ENCODE measurements at regions not wholly inside any gene's neighbourhood (a gene's known extent, or its start where the extent isn't known, plus 50 kb on each side); places are given as distances from the start of the nearest gene placed in this dataset.

GRCh38 chr2:13197248-13197647, 480.5 kb downstream of the TRIB2 start:
- TF ChIP-seq ELF4 (IDR thresholded peaks at IDR 0.05) = no peak
- TF ChIP-seq L3MBTL2 (conservative IDR thresholded peaks at IDR 0.05) = no peak
- no peak for TF ChIP-seq CTBP1 (IDR thresholded peaks at IDR 0.05; ENCODE audit: borderline replicate concordance)
- no peak for TF ChIP-seq ARNT (IDR thresholded peaks at IDR 0.05)
- no peak for TF ChIP-seq NFRKB (IDR thresholded peaks at IDR 0.05)
- TF ChIP-seq SP1 (IDR thresholded peaks at IDR 0.05) = no peak
- TF ChIP-seq PKNOX1 (IDR thresholded peaks at IDR 0.05) = no peak
- TF ChIP-seq FOXM1 (IDR thresholded peaks at IDR 0.05; ENCODE audit: borderline replicate concordance) = no peak
- no peak for TF ChIP-seq FOXK2 (IDR thresholded peaks at IDR 0.05)
- TF ChIP-seq LEF1 (IDR thresholded peaks at IDR 0.05; ENCODE audit: borderline replicate concordance) = no peak
- TF ChIP-seq TARDBP (IDR thresholded peaks at IDR 0.05) = no peak
- TF ChIP-seq BHLHE40 (IDR thresholded peaks at IDR 0.05; ENCODE audit: borderline replicate concordance) = no peak

All from HEK293T (cell line).